Endothelial cell (in vitro differentiated cells): ENCODE measurements at regions not wholly inside any gene's neighbourhood (a gene's known extent, or its start where the extent isn't known, plus 50 kb on each side); places are given as distances from the start of the nearest gene placed in this dataset.

Experiments used
- DNase-seq: peaks from one replicate; pipeline ENCODE4 v3.0.0; 2021; ENCODE audit warnings: low spot score
- H3K27ac Mint-ChIP-seq: one replicate; pipeline ENCODE4 v1.8.0; 2021; ENCODE audit warnings: mixed read lengths, inconsistent platforms; ENCODE audit not compliant: unreplicated experiment
- H3K27me3 Mint-ChIP-seq: one replicate; pipeline ENCODE4 v1.8.0; 2021; ENCODE audit warnings: mild to moderate bottlenecking, moderate library complexity, mixed read lengths, inconsistent platforms; ENCODE audit not compliant: unreplicated experiment
- H3K36me3 Mint-ChIP-seq: one replicate; pipeline ENCODE4 v1.8.0; 2021; ENCODE audit warnings: mild to moderate bottlenecking, low read depth, mixed read lengths, inconsistent platforms; ENCODE audit not compliant: unreplicated experiment
- H3K4me1 Mint-ChIP-seq: one replicate; pipeline ENCODE4 v1.8.0; 2021; ENCODE audit warnings: mild to moderate bottlenecking, mixed read lengths, inconsistent platforms; ENCODE audit not compliant: unreplicated experiment
- H3K4me3 Mint-ChIP-seq: one replicate; pipeline ENCODE4 v1.8.0; 2021; ENCODE audit warnings: mild to moderate bottlenecking, mixed read lengths, inconsistent platforms; ENCODE audit not compliant: unreplicated experiment
- H3K9me3 Mint-ChIP-seq: one replicate; pipeline ENCODE4 v1.8.0; 2021; ENCODE audit warnings: mixed read lengths, inconsistent platforms; ENCODE audit not compliant: unreplicated experiment
- CTCF ChIP-seq: fragments of 200-600 bp; sonication (generic); IDR thresholded peaks from one replicate; pipeline ENCODE4 v1.5.0; 2021; ENCODE audit warnings: antibody characterized with exemption; ENCODE audit not compliant: unreplicated experiment

- H3K4me1 Mint-ChIP-seq: peaks cover 2% of the 10 kb centered on the region
- no peak overlapping the region for H3K4me3 Mint-ChIP-seq
- peaks cover 3% of the 10 kb centered on the region for H3K27me3 Mint-ChIP-seq
- H3K36me3 Mint-ChIP-seq: peaks cover 17% of the 10 kb centered on the region
- TF ChIP-seq CTCF: no peak
- DNase-seq: no peak
- peaks cover 18% of the 10 kb centered on the region for H3K9me3 Mint-ChIP-seq
- no peak overlapping the region for H3K27ac Mint-ChIP-seq
These were observed 59.5 kb upstream of the TARS1 start for GRCh38 chr5:33381243-33381642.
